Endometrium (tissue), 2 donors: ENCODE measurements at regions not wholly inside any gene's neighbourhood (a gene's known extent, or its start where the extent isn't known, plus 50 kb on each side); places are given as distances from the start of the nearest gene placed in this dataset.
"Not testable (repeated sequence)": the region's sequence is repeated elsewhere in the genome, so short reads cannot be mapped to it uniquely, and the experiment has no call there.

ENCODE experiments used
- FAIRE-seq: peaks from 2 replicates; lab custom pipeline; 2012; peaks lifted over from hg19 to GRCh38; lab: Jason Lieb, UNC
- donor health status: control.
- donor health status: control.

DNA sequence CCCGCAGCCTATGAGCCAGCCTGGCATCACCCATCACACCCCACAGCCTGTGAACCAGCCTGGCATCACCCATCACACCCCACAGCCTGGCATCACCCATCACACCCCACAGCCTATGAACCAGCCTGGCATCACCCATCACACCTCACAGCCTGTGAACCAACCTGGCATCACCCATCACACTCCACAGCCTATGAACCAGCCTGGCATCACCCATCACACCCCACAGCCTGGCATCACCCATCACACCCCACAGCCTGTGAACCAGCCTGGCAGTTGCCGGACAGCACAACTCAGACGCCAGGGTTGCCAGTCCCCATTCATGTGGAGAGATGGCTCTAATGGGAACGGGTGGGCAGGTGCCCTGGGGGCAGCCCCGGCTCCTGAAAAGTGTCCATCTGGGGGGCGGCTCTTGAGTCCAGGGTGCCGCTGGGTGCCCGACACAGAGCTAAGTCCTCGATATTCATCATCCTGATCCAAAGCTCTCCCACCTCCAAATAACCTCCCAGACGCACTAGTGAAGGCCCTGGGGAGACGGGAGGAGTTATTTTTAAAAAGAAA, 116.9 kb upstream of the AFDN start:
- not testable (repeated sequence) for FAIRE-seq

DNA sequence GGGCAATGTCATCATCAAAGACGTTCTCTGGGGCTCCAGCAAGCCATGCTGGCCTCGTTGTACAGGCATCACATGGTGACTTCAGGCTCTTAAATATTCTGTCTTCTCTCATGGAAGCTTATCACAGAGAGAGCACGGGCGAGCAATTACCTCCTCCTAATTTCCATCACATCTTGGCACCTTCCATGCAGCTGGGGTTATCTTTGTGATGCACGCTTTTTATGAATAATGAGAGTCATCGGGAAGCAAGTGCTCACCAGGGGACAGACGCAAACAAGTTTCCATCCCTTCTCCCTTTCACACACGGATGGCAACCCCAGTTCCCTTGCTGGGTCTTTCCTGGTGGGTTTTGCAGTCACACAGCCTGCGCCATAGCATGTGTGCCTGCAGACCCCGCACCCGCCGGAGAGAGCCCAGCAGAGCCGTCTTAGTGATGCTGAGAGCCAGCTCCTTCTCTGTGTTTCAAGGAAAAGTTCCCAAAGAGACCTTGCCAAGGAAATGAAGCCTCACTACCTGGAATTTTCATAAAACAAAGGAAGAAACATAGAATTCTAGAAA, 116.3 kb upstream of the AFDN start:
- no peak for FAIRE-seq

DNA sequence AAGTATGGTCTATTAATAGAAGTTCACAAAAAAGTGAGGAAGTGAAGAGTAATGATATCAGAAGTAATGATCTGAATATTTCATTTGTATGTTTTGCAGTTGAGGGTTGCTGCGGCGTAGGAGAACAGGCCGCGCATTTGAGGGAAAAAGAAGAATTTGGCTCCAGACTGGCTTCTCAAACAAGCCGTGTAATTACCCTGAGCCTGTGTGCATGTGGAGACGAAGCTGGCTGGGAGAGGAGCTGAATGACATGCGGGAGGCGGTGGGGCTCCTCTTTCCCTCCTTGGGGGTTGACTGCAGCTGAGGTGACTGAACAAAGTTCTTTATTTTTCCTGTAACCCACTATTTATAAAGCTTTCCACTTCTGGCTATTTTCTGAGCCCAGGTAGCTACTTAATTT, 115.5 kb upstream of the AFDN start:
- FAIRE-seq, result no peak

DNA sequence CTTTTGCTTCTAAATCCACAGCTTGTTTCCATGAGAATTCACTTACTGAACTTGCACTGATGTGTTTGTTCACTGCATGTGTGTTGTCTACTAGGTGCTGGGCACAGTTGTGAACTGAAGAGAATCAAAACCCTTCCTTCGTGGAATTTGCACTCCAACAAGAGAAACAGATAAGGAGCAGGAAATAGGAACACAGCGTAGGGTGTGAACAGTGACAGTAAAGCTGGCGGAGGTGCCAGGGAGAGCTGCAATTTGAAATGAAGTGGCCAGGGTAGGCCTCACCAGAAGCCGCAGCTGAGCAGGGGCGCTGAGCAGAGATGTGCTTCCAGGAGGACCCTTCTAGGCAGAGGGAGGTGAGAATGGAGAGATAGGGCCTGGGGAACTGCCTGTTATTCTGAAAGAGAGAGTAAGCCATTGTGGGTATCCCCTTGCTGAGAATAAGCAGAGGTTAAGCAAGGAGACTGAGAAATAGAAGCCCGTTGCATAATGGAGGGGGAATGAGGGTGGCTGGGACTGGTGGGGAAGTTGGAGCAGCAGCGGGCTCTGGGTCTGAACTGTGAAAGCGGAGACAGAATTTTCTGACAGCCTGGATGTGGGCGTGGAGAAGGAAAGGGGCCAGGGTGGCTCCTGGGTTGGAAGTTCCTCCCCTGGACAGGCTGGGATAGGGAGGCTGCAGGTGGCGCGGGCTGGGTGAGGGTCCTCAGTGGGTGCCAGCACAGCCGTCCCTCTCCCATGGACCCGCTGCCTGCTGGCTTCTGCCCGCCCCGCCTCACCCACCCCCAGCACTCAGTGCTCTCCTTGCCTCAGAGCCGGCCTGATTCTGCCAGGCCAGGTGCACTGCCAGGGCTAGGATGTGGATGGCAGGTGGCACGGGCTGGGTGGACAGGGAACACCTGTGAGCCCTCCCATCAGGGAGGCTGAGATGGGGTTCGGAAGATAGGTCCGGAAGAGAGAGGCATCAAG, 114.7 kb upstream of the AFDN start:
- no peak for FAIRE-seq

DNA sequence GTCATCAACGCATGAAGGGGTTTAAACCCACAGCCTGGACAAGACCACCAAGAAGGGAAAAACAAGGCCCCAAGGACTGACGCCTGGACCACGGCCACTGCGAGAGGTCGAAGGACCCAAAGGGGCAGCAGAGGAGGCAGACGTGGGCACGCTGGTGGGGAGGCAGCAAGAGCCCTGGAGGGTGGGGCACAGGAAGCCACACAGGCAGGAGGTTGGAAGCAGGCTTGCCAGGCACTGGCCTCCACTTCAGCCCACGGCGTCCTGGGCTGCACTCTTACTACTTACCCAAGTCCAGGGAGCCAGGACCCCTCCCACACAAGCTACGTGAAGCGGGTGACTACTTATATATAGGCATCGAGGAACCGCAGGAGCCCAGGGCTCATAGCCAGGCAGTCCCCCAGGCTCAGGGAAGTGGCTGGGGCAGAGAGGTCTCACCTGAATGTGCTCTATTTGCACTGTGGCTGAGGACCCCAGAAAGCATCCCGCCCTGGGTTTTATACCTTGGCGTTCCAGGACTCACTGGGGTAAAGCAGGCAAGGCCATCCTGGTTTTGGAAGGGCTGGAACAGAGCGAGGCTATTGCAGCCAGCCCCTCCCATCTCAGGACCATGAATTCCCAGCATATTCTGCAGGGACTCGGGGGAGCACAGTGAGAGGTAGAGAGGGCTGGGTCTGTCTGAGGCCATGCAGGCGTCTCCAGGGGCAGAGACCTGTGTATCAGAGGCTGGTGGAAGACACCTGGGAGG, 113.8 kb upstream of the AFDN start:
- FAIRE-seq, result no peak

DNA sequence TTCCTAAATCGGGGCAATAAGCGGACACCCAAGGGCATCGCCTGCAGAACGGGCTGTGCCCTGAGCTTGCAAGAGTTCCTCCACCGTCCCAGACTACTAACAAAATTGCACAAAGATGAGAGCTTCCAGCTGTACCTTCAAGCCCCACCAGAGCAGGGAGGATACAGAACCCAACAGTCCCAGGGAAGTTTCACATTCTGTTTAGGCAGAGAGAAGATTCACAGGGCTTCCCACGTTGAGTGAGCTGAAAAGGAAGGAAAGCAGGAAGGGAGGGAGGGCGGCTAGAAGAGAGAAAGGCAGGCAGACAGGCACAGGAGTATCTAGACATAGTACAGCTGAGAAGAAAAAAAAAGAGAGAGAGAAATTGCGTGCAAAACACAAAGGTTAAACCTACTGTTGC, 112.6 kb upstream of the AFDN start:
- FAIRE-seq, result no peak

DNA sequence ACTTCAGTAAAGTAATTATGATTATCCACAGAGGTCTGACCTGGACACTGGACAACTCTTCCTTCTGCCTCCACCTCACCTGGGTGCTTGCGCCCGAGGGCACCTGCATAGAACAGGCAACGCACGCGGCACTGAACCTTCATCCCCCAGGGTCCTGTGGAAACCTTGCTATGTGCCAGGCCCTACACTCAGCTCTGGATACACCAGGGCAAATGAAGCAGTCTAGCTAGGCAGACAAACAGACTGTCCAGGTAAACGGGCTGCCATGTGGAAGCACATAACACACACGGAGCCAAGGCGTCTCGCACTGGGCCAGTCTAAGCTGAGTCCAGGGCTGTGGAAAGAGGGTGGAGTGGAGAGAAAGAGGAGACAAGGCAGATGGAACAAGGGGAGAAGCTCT, 109.3 kb upstream of the AFDN start:
- no peak for FAIRE-seq

DNA sequence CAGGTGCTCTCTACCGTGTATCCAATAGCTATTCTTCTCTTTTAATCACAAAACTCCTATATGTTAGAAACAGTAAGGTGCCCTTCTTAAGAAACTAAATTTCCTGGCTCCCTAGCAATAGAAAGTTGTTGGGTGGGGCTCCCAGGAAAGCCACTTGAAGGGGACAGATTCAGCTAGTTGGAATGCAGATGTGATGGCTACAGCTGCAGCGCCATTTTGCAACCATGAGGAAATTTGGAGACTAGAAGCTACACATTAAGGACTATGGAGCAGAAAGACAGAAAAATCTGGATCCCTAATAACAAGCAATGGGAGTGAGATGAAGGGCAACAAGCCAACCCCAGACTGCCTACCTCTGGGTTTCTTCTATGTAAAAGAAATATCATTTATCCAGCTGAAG, 108.8 kb upstream of the AFDN start:
- no peak for FAIRE-seq

DNA sequence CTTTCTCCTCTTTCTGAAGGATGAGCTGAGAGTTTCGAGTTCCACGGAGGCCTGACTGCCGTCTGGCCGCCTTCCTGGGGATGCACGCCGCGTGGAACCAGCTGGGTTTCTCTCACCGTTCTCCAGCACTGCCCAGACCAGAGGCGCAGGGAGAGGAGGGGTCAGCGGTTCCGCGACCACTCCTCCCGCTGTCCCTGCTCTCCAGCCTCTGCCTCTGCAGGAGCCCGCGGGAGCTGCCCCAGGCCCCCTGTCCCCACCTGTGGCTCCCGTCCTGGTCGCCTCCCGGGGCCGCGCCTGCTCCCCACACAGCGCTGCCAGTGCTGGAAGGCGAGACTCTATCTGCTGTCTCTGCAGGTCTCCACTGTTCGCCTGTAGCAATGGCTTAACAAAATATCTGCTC, 106.8 kb upstream of the AFDN start:
- no peak for FAIRE-seq

DNA sequence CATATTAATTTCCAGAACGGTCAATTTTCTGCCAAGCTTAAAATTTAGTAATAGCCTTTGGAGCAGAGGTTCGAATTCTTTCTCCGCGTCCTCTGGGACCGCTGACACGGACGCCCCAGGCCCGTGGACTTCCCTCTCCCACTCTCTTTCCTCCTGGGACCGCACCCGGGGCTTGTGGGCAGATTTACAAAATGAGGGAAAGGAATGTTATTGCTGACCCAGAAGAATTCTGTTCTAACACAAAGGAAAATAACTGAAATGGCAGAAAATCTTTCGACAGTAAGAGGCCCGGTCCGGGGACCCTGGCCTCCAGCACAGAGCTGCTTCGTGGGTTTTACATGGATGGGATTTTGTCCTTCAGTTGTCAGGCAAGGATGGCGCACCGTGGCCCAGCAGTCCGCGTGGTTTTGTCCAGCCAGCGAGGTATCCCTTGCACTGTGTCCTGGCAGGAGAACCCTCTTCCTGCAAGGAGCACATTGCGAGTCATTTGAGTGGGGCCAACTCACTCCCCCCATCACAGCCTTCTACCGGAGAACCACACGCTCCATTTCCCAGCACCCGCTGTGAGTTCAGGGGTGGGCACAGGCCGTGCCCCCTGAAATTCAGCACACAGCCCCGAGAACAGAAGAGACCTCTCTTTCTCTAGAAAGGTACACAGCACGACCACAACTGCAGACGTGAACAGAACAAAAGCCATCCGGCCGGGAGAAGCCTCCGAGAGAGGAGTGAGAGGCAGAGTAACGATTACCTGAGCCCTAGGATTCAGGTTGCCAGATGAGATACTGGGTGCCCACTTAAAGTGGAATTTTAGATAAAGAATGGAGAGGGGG, 106.0 kb upstream of the AFDN start:
- FAIRE-seq, result no peak

DNA sequence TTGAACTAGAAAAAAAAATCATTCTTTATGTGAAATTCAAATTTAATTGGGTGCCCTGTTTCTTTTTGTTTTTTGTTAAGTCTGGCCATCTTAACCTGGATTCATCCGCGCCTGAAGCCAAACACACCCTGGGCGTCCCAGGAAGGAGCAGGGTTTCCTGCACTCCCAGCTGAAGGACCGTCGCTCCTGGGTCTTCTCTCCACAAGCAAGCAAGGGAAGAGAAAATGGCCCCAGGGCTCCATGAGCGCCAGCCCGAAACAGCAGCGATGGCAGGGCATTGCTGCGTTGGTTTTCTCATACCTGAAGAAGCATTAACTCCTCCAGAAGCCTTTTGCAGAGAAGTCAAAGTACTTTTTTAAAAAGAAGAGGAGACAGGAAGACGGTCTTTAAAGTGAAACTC, 105.4 kb upstream of the AFDN start:
- no peak for FAIRE-seq

DNA sequence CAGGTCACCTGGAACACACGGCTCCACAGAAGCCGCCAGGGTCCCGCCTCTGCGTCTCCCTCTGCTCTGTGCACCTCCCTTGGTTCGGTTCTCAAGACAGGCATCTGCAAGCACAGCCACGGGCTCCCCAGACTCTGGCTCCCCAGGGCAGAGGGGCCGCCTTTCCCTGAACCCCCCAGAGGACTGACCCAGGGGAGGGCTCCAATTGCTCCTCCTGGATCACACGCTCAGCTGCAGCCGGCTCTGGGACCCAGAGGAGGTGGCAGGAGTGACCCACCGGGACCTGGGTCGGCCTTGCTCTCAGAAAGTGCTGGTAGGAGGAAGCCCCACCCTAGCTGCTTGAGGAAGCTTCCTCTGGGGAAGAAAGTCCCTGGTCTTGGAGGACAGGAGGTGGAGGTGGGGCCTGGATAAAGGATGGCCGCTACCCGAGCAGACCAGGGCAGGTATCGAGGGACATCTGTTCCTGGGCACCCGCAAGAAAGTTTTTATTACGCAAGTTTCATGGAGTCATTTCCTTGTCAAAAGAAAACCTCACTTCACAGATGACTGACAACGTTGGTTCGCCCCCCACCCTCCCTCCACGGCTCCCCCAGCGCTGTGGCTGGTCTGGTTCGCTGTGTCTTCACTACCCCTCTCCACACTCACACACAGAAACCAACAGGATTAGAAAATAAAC, 103.9 kb upstream of the AFDN start:
- FAIRE-seq, result no peak

DNA sequence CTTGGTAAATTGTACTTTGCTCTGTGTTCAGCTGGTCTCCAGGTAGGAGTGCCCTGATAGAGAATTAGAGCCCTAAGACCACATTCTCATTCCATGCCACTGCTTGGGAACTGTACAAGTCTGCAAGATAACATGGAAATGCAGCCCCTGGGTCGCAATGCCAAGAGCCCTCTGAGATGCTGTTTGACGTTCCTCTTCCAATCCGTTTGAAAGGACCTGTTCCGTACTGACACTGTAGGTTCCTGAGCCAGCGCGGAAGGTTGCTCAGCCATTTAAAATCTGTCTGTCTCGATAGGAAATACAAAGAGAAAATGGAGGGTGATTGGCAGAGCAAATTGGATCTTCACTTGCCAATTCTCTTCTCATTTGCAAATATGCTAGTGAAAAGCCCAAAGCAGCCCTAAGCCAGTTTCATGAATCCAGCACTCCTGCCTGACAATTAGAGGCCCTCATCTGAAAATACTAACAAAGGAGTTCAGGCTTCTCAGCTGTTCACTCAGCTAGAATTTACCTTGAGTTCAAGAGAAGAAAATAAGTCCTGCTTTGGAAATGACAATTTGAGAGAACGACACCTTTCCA, 100.6 kb upstream of the AFDN start:
- FAIRE-seq, result no peak

DNA sequence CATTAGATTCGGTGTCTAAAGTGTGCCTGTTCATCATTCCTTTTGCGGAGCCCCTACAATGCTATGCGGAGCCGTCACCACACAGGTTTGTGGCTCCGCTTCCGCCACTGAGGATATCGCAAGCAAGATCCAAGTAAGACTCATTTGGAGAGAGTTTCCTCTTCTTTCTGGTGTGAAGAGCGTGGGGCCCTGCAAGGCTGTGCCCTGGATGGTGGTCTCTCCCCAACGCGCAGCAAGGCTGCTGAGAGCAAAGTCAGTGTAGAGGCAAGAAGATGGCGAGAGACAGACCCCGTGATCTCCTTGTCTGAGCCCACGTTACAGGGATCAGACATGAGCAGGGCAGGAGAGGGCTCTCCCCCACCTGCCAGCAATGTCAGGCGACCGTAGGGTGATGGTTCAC, 96.3 kb upstream of the AFDN start:
- no peak for FAIRE-seq

DNA sequence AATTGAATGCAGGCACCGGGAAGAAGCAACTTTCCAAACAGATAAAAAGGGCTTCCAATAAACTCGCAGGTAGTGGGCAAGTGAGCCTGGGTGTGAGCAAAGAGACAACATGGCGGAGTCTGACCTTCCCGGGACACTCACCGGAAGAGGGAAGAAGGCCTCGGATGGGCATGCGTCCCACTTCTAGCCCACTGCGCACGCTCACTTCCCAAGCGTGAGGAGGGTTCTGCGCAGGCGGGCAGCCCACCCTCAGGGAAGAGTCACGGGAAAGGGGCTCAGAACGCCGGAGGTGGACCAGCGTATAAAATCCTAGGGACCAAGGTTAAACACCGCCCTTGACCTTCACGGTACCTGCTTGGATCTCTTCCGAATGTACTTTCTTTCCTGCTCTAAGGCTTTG, 95.5 kb upstream of the AFDN start:
- no peak for FAIRE-seq

DNA sequence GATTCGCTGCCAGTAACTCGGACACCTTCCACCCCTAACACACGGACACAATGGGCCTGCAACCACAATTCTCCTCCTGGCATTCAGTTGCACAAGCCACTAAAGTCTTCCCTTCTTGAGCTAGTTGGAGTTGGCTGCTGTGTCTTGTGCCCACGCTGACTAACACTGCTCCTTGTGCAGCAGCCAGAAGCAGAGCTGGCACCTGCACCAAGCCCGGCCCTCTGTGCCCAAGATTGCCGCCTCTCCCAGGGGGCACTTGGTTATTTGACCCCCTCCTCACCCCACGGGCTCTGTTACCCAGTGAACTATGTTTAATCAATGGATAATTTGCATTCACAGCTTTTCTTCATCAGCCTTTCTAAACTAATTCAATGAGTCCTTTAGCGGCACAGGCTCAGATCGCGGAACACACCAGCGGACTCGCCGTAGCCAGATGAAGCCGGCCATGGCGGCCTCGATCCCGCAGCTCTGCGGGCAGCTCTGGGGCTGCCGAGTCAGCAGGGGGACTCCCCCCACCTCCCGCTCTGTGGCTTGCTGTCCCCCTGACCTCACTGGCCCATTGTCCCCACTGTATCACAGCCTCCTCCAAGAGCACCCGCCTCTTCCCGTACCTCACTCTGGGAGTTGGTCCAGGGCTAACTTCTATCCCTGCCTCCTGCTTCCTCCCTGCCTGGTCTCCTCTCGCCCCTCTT, 94.8 kb upstream of the AFDN start:
- no peak for FAIRE-seq

DNA sequence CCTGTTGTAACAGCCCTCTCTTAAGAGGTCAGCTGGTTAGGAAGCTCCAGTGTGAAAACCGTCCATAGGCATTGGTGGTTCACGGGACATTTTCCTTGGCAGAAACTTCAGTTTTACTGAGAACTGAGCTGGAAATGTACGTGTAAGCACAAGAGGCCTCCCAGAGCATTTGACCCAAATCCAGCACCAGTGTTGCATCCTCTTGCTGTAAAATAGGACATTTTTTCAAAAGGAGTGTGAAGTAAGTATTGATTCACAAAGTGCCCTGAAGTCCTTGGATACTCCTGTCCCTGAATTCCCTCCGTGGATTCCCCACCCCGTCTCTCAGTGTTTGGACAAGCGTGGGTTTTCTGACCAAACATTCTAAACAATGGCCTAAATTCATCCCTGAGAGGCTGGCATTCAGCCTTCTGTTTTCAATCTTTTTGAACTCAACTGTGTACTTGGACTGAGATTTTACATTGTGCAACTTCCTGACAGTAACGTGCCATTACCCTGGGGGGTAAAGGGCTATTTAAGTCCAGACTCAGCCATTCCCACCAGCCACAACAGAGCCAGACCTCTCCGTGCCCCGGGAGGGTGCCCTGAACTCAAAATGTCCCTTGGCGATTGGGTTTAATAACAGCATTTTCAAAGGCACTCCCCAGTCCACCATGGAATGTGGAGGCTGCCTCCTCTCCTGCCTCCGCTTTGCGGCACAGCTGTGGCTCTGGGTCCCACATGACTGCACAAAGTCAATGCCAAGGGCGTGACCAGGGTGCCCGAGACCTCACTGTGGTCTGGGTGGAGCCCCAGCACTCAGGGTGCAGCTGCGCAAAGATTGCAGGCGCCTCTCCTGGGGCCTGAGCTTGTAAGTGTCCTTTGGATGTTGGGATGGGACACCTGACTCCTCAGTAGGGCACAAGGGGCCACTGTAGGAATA, 92.7 kb upstream of the AFDN start:
- FAIRE-seq, result no peak

DNA sequence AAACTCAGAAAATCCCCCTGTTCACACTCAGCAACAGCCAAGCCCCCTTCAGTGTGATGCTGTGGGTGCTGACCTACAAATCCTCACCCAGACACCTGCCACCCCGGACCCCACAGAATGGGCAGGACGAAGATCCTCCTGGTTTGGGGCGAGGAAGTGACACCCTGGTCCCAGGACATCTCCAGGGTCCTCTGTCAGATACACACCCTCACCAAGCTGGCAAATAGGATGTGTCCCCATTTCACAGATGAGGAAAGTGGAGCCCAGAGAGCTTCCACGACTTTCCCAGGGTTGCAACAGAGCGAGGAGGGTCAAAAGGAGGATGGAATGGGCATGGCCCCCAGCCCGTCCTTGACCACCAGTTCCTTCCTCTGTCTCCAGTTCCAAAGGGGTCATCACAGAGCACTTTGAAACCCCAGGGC, 92.0 kb upstream of the AFDN start:
- no peak for FAIRE-seq
